ENCODE measurements at regions not wholly inside any gene's neighbourhood (a gene's known extent, or its start where the extent isn't known, plus 50 kb on each side); places are given as distances from the start of the nearest gene placed in this dataset.

GRCh38 chr18:42271647-42272414 lies 316.8 kb downstream of the PIK3C3 start:
- no peak for DNase-seq

GRCh38 chr18:42274488-42275137 lies 319.6 kb downstream of the PIK3C3 start:
- no peak for DNase-seq

- DNase-seq = no peak
These were observed 320.1 kb downstream of the PIK3C3 start for GRCh38 chr18:42275138-42275535.

- DNase-seq = no peak
These were observed 321.1 kb downstream of the PIK3C3 start for GRCh38 chr18:42275949-42276730.

- DNase-seq = no peak
These were observed 326.1 kb downstream of the PIK3C3 start for GRCh38 chr18:42281124-42281523.

- DNase-seq = no peak
These were observed 326.8 kb downstream of the PIK3C3 start for GRCh38 chr18:42281851-42282250.

- DNase-seq = no peak
These were observed 332.0 kb downstream of the PIK3C3 start for GRCh38 chr18:42287047-42287446.

GRCh38 chr18:42288129-42288528 lies 333.1 kb downstream of the PIK3C3 start:
- DNase-seq = no peak

GRCh38 chr18:42289526-42289925 lies 334.5 kb downstream of the PIK3C3 start:
- DNase-seq = no peak

- DNase-seq = no peak
These were observed 335.6 kb downstream of the PIK3C3 start for GRCh38 chr18:42290318-42291307.

- DNase-seq = no peak
These were observed 337.6 kb downstream of the PIK3C3 start for GRCh38 chr18:42292654-42293053.

GRCh38 chr18:42296192-42296591 lies 341.2 kb downstream of the PIK3C3 start:
- no peak for DNase-seq

- DNase-seq = no peak
These were observed 341.7 kb downstream of the PIK3C3 start for GRCh38 chr18:42296723-42297122.

- peak; percentile 50 for DNase-seq
These were observed 344.0 kb downstream of the PIK3C3 start for GRCh38 chr18:42298759-42299675.

- DNase-seq = no peak
These were observed 351.0 kb downstream of the PIK3C3 start for GRCh38 chr18:42305869-42306593.

- no peak for DNase-seq
These were observed 351.6 kb downstream of the PIK3C3 start for GRCh38 chr18:42306594-42306980.

- no peak for DNase-seq
These were observed 355.9 kb downstream of the PIK3C3 start for GRCh38 chr18:42310956-42311355.

GRCh38 chr18:42326752-42327151 lies 371.7 kb downstream of the PIK3C3 start:
- no peak for DNase-seq

- DNase-seq = no peak
These were observed 373.9 kb downstream of the PIK3C3 start for GRCh38 chr18:42328931-42329330.

GRCh38 chr18:42330296-42330695 lies 375.3 kb downstream of the PIK3C3 start:
- no peak for DNase-seq

- DNase-seq = no peak
These were observed 378.5 kb downstream of the PIK3C3 start for GRCh38 chr18:42333558-42333957.
